ENCODE measurements at regions not wholly inside any gene's neighbourhood (a gene's known extent, or its start where the extent isn't known, plus 50 kb on each side); places are given as distances from the start of the nearest gene placed in this dataset.

- peak; percentile 77 for DNase-seq (ENCODE audit: low spot score)
Observed at GRCh38 chr12:84741692-84742091, 170.9 kb downstream of the SLC6A15 start.

- DNase-seq (ENCODE audit: low spot score), result no peak
Observed at GRCh38 chr12:84741031-84741430, 171.6 kb downstream of the SLC6A15 start.

GRCh38 chr12:84740602-84741001 lies 172.0 kb downstream of the SLC6A15 start:
- DNase-seq (ENCODE audit: low spot score), result no peak

- no peak for DNase-seq (ENCODE audit: low spot score)
Observed at GRCh38 chr12:84738481-84738972, 174.1 kb downstream of the SLC6A15 start.

GRCh38 chr12:84732828-84733340 lies 179.7 kb downstream of the SLC6A15 start:
- no peak for DNase-seq (ENCODE audit: low spot score)

- peak; percentile 34 for DNase-seq (ENCODE audit: low spot score)
Observed at GRCh38 chr12:84730561-84731162, 181.9 kb downstream of the SLC6A15 start.

- DNase-seq (ENCODE audit: low spot score), result peak; percentile 58
Observed at GRCh38 chr12:84727961-84728360, 184.6 kb downstream of the SLC6A15 start.

- DNase-seq (ENCODE audit: low spot score), result no peak
Observed at GRCh38 chr12:84726780-84727179, 185.8 kb downstream of the SLC6A15 start.

GRCh38 chr12:84723988-84724387 lies 188.6 kb downstream of the SLC6A15 start:
- no peak for DNase-seq (ENCODE audit: low spot score)

- no peak for DNase-seq (ENCODE audit: low spot score)
Observed at GRCh38 chr12:84719997-84720396, 192.6 kb downstream of the SLC6A15 start.

GRCh38 chr12:84718906-84719305 lies 193.7 kb downstream of the SLC6A15 start:
- DNase-seq (ENCODE audit: low spot score), result no peak

GRCh38 chr12:84712747-84713146 lies 199.9 kb downstream of the SLC6A15 start:
- no peak for DNase-seq (ENCODE audit: low spot score)

- DNase-seq (ENCODE audit: low spot score), result no peak
Observed at GRCh38 chr12:84706374-84706773, 206.2 kb downstream of the SLC6A15 start.

- DNase-seq (ENCODE audit: low spot score), result no peak
Observed at GRCh38 chr12:84704856-84705255, 207.7 kb downstream of the SLC6A15 start.

GRCh38 chr12:84702001-84702400 lies 210.6 kb downstream of the SLC6A15 start:
- no peak for DNase-seq (ENCODE audit: low spot score)

GRCh38 chr12:84701041-84701440 lies 211.6 kb downstream of the SLC6A15 start:
- DNase-seq (ENCODE audit: low spot score), result no peak

- no peak for DNase-seq (ENCODE audit: low spot score)
Observed at GRCh38 chr12:84698576-84699333, 213.8 kb downstream of the SLC6A15 start.

- DNase-seq (ENCODE audit: low spot score), result no peak
Observed at GRCh38 chr12:84696908-84697540, 215.6 kb downstream of the SLC6A15 start.

- no peak for DNase-seq (ENCODE audit: low spot score)
Observed at GRCh38 chr12:84696281-84696680, 216.3 kb downstream of the SLC6A15 start.

GRCh38 chr12:84694116-84694515 lies 218.5 kb downstream of the SLC6A15 start:
- DNase-seq (ENCODE audit: low spot score), result no peak

GRCh38 chr12:84692071-84692470 lies 220.5 kb downstream of the SLC6A15 start:
- no peak for DNase-seq (ENCODE audit: low spot score)

GRCh38 chr12:84691266-84691665 lies 221.3 kb downstream of the SLC6A15 start:
- DNase-seq (ENCODE audit: low spot score), result no peak
